ENCODE measurements at regions not wholly inside any gene's neighbourhood (a gene's known extent, or its start where the extent isn't known, plus 50 kb on each side); places are given as distances from the start of the nearest gene placed in this dataset.

DNA sequence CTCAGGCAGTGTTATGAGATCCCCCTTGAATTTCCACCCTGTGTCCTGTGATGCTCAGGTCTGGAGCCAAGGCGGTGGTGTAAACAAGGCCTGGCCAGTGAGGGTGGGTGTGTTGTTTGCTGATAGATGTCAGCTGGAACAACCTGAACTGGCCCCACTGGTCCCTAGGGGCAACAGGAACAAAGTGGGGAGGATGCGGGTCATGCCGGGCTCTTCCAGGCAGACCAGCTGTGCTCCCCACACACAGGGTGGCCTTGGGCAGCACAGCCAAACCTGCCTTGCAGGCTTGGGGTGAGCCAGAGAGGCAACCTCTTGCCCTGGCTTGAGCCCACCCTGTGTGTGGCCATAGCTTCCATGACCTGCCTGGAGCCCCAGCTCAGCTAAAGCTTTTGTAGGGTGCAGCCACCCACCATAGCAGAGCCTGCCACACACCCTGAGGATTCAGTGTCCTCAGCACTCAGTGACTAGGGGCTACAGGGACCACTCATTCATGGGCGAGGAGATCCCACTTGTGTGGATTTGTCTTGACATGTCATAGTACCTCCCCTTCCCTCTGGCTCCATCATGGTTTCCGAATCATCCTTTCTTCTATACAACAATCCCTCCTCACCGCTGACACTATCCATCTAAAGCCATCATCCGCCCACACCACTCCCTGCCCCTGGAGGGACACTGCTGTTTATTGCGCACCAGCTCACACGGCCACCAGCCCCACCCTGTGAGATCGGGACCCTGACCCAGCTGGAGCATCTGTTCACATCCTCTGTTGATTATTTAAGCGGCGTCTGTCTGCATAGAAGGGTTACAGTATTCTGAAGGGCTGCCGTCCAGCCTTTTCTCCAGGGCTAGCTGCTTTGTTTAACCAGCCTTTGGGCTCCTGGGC lies 268.8 kb downstream of the CYP26B1 start:
- no peak for TF ChIP-seq POLR2AphosphoS5 (IDR thresholded peaks at IDR 0.05)
- TF ChIP-seq, protein P1, sequence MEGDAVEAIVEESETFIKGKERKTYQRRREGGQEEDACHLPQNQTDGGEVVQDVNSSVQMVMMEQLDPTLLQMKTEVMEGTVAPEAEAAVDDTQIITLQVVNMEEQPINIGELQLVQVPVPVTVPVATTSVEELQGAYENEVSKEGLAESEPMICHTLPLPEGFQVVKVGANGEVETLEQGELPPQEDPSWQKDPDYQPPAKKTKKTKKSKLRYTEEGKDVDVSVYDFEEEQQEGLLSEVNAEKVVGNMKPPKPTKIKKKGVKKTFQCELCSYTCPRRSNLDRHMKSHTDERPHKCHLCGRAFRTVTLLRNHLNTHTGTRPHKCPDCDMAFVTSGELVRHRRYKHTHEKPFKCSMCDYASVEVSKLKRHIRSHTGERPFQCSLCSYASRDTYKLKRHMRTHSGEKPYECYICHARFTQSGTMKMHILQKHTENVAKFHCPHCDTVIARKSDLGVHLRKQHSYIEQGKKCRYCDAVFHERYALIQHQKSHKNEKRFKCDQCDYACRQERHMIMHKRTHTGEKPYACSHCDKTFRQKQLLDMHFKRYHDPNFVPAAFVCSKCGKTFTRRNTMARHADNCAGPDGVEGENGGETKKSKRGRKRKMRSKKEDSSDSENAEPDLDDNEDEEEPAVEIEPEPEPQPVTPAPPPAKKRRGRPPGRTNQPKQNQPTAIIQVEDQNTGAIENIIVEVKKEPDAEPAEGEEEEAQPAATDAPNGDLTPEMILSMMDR (IDR thresholded peaks at IDR 0.05) = no peak

All from prostate gland (tissue), 2 donors.